GM18861 (cell line): ENCODE measurements at regions not wholly inside any gene's neighbourhood (a gene's known extent, or its start where the extent isn't known, plus 50 kb on each side); places are given as distances from the start of the nearest gene placed in this dataset.
"Not testable (repeated sequence)": the region's sequence is repeated elsewhere in the genome, so short reads cannot be mapped to it uniquely, and the experiment has no call there.

Source experiments
- ATAC-seq: cut with Tn5 transposase; IDR thresholded peaks from one replicate; pipeline ENCODE4 v1.9.1; 2021; ENCODE audit not compliant: unreplicated experiment

DNA sequence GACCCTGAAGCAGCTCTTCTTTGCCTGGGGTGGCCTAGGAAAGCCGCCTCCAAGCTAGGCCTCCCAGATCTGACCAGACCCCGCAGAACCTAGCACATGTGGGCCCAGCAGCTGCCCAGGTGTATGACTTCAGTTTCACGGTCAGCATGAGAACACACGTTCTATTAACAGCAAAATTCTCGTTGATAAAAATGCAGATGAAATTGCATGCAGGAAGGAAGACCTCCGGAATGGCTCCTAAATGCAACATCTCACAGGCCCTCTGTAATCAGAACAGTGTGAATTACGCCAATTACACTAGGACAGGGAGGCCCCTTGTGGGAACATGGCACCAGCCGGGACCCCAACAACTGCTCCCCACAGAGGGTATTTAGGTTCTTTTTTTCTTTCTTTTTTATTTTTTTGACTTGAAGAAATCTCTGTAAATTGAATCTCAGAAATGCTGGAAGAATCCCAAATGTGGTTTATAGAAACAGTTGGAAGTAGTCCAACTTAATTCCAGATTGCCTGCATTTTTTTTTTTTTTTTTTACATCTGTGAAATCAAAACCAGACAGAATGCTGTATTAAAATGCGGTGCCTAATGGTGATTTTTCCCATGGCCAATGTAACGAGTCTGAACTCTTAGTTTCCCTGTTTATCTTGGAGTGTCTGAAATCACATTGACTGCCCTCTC is 185.1 kb downstream of the NPIPB11 start:
- not testable (repeated sequence) for ATAC-seq

DNA sequence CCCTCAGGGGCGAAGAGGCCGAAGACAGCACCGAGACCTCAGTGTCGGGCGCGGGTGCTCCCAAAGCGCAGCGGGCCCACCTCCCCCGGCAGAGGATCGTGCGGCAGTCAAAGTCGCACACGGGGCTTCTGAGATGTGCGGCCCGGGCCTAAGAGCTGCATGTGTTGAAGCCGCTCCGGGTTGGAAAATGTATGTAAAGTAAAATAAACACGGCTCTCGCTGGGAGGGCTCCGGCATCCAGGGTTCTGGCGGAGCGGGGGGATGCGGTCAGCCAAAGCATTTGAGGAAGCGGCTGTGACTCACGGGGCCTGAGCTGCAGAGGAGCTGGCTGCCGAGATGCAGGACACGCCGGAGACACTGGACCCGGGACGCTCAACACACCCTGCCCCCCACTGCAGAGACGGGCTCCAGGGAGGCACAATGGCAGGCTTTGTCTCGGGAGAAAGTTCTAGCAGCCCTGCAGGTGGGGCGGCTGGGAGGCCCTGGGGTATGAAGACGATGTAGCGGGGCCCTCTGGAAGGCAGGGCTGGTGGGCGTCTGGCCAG is 185.8 kb downstream of the NPIPB11 start:
- ATAC-seq = not testable (repeated sequence)

DNA sequence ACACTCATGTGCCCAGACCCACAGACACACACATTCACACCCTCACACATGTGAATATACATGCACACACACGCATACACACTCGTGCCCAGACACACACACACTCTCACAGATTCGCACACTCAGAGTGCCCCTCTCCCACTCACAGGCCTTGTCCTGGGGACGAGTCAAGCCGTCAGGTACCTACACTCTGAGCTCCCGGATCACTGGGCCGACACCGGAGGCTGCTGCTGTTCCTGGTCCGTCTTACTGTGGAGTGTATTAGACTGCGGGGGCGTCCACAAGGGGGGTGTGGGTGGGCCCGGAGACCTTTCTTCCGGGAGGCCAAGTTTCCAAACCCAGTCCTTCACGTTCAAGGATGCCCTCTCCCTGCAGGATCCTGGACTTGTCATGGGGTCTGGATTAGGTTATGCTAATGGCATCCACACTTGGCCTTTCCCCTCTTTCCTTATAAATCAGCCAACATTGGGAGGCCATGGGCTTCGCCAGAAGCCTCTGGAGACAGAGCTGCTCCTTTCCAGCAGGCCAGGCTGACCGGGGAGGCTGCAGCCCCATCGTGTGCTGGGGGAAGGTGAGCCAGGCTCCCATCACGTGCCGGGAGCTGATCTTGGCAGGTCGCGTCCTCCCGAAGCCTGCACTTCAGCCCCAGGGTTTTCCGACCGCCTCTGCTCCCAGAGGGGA is 186.4 kb downstream of the NPIPB11 start:
- ATAC-seq = not testable (repeated sequence)

DNA sequence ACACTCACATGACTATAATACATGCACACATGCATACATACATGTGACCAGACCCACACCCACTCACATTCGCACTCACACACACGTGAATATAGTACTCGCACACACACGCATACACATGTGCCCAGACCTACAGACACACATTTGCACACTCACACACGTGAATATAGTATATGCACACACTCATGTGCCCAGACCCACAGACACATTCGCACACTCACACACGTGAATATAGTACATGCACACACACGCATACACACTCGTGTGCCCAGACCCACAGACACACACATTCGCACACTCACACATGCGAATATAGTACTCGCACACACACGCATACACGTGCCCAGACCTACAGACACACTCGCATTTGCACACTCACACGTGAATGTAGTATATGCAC is 186.9 kb downstream of the NPIPB11 start:
- ATAC-seq = not testable (repeated sequence)

DNA sequence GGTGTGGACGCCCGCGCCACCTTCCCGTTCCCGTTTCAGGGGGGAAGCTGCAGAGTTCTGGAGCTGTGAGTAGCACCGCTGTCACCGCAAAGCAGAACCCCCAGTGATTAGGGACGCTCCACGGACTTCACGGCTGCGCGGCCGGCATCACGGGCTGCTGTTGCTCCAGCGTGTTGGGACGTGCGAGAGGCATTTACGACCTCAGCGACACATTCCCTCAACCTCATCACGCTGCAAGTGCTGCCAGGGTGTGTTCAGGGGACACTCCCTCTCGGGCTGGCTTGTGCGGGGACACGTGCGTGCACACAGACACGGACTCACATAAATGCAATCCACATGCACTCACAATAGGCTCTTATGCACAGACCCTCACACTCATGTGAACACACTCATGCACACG is 187.9 kb downstream of the NPIPB11 start:
- not testable (repeated sequence) for ATAC-seq

DNA sequence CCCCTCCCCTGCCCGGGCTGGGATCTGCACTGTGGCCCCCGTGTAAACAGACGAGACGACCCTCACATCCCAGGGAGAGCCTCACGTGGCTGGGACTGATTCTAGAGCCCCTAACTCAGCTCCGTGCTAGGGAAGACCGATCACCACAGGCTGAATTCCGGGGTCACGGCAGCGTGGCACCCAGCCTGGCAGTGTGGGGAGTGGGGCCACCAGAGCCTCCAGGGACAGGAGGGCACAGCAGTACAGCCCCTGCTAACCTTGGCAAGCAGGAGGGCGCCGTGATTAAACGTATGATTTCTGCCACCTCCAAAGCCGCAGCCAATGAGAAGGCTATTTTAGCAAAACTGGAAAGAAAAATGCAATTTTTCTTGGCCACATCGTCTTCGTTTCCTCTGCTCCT is 188.3 kb downstream of the NPIPB11 start:
- not testable (repeated sequence) for ATAC-seq

DNA sequence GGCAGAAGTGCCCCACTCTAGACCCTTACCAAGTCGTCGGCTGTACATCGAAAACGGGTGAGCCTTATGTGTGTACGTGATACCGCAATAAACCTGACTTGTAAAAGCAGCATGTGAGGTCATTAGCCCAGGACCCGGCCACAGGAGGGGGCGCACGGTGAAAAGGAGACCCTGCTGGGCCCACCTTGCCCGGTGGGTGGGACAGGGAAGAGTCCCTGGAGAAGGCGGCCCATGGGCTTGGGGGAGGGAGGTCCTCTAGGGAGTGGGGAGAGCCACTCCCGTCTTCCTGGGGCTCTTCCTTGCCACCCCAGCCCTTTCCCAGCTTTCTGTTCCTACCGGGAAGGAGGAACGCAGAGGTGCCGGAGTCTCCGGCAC is 188.8 kb downstream of the NPIPB11 start:
- not testable (repeated sequence) for ATAC-seq

DNA sequence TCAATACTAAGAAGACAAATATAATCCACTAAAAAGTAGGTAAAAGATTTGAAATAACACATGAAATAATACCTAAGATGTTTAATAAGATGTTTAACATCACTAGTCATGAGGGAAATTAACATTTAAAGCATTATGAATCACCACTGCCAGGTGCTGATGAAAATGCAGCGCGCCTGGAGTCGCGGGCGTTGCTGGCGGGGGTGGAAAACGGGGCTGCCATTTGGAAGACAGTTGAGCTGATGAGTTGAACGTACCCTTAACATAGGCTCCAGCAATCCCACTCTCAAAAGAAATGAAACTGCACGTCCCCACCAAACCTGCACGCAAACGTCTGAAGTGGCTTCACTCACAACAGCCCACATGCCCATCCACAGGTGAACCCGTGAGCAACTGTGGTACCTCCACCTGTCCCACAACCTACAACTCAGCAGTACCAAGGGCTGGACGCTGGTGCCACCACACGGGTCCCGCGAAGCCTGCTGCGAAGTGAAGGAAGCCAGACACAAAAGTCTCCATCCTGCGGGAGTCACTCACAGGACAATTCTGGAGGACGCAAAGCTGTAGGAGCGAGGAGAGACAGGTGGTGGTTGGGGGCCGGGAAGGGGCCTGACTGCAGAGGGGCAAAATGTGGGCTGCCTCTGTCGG is 189.3 kb downstream of the NPIPB11 start:
- not testable (repeated sequence) for ATAC-seq

DNA sequence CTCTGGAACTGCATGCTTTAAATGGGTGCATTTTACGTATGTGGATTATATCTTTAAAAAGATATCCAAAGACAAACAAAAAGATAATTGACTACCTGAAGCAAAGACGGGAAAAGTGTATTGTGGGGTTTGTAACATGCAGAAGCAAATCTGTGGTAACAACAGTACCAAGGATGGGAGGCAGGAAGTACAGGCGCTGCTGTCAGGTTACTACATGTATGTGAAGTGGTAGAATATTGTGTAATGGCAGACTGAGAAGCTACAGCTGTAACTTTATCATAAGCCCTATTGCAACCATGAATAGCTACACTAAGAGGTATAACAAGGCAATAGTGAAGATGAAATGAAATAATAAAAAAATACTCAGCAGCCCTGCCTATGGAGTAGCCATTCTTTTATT is 192.7 kb downstream of the NPIPB11 start:
- not testable (repeated sequence) for ATAC-seq

DNA sequence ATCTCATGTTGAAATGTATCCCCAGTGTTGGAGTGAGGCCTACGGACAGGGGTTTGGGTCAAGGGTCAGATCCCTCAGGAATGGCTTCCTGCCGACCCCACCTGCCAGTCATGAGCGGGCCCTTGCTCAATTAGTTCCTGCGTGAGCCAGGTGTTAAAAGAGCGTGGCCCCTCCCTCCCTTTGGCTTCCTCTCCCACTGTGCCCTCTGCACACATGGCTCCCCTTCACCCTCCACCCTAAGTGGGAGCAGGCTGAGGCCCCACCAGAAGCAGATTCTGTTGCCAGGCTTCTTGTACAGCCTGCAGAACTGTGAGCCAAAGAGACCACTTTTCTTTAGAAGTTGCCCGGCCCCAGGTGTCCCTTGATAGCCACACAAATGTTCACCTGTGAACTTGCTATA is 193.3 kb downstream of the NPIPB11 start:
- not testable (repeated sequence) for ATAC-seq

DNA sequence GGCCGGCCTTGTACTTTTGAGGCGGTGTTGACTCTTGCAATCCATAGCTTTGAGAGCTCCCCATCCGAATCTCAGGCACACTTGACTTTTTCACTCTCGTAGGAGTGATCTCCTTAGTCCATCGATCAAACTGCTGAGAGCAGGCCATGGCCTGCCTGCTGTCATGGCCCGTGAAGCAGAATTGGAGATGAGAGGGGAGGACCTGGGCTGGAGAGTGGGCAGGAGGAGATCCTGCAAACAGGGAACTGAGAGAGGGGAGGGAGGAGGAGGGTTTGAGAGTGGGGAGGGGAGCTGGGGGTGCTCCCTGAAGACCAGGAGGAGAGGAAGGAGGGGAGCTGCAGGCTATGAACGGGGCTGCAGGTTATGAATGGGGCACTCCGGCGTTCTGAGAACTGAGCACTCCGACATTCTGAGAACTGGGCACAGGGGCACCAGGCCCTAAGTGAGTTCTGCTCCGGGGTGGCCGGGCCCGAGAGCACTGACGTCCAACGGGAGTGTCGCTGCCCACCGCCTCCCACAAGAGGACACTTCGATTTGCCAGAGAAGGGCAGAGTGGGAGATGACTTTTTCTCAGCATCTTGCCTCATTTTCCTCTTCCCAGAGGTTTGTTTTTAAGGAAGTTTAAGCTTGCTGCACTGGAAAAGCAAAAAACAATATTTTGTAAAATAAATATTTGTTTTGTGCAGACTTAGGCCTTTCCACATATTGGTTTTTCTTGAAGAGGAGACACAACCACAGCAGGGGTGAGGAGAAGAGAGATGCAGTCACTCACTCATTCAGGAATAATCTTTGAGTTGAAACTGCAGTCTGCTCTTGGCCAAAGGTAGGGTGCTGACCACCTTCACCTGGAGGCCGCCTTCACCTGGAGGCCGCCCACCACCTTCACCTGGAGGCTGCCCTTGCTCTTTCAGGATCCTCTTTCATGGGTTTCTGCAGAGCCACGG is 194.2 kb downstream of the NPIPB11 start:
- ATAC-seq = not testable (repeated sequence)

DNA sequence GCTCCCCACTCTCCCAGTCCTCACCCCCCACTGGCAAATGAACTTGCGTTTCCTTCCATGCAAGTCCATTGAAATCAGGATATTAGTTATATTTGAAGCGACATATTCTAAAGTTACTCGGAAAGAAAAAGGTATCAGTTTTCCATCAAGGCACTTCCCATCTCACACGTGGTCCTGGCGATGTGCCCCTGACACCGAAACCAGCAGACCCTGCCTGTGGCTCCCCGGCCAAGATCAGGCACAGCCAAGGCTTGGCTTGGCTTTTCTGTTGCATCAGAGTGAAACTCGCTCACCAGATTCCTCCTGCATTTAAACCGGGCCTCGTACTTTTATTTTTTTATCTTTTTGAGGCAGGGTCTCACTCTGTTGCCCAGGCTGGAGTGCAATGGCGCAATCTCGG is 195.1 kb downstream of the NPIPB11 start:
- not testable (repeated sequence) for ATAC-seq

DNA sequence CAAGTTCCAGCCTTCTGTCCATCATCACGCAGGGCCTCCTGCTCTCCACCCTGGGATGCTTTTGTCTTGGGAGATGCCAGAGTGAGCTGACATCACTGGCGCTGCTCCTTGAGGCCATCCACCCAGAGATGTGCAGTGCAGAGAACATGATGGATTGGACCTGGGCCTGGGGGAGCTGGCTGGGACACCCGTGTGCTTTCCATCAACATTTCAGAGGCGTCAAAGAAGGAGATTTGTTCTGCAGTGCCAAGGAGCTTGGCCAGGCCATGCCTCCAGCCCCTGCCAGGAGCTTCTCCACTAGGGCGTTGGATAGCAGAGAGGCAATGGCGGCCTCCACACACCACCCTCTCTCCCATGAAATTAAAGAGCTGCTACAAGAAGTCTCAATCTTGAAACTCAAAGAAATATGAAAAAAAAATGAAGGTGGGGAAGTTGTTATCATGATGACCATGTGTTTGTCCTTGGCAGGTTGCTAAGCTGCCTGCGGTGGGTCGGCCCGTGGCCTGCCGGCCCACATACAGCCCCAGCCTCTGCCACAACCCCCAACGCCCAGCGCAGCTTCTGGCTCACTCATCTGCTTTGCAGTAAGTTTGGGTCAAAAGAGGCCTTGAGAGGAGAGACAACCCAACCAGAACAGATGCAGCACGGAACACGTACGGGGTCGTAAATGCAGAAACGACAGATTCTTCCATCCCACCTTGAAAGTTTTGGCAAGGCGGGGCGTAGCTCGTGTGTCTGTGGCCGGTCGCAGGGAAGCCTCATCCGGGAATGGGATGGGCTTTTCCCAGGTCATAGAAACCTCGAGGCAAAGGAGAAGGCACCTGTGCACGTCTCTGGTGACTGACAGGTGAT is 196.0 kb downstream of the NPIPB11 start:
- not testable (repeated sequence) for ATAC-seq

DNA sequence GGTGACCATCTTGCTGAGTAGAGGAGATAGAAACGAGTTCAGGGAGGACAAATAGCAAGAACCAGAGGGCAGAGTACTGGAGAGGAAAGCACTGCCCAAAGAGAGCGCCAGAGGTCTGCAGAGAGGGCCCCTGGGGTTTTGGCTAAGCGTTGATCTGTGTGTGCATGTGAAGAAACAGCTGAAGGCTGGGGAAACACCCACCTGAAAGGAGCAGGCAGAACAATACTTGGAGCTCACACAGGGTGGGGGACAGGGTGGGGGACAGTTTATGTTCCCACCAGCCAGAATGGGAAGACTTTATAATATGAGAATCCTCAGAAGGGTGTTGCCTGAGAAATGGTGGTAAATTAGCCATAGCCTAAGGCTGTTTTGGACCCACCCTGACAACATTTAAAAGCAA is 200.4 kb downstream of the NPIPB11 start:
- ATAC-seq = not testable (repeated sequence)

DNA sequence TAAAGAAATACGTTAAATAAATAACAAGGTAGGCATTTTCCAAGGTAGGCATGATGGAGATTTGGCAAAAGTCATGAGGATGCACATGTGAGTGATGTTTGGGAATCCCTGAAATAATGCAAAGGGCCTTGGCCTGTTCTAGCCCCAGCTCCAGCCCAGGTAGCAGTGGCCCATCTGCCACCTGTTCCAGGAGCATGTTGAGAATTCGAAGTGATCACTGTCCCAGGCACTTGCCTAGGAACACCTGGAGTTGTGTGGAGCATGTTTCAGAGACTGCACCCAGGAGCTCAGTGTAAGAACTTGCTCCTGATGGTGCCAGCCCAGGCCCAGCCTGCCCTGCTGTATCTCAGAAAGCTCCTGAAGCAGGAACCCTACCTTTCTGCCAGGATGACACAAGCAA is 201.4 kb downstream of the NPIPB11 start:
- not testable (repeated sequence) for ATAC-seq

DNA sequence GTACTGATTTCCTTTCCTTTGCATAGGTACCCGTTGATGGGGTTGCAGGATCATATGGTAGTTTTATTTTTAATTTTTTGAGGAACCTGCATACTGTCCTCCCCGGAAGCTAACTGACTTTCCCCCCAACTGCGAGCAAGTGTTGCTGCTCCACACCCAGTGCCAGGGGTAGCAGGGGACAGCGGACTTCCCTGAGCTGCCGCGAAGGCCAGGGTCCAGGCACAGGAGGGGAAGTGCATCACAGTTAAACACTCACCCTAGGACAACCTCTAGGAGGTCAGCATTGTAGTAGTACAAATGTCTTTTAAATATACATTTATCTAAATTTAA is 201.7 kb downstream of the NPIPB11 start:
- no peak for ATAC-seq

DNA sequence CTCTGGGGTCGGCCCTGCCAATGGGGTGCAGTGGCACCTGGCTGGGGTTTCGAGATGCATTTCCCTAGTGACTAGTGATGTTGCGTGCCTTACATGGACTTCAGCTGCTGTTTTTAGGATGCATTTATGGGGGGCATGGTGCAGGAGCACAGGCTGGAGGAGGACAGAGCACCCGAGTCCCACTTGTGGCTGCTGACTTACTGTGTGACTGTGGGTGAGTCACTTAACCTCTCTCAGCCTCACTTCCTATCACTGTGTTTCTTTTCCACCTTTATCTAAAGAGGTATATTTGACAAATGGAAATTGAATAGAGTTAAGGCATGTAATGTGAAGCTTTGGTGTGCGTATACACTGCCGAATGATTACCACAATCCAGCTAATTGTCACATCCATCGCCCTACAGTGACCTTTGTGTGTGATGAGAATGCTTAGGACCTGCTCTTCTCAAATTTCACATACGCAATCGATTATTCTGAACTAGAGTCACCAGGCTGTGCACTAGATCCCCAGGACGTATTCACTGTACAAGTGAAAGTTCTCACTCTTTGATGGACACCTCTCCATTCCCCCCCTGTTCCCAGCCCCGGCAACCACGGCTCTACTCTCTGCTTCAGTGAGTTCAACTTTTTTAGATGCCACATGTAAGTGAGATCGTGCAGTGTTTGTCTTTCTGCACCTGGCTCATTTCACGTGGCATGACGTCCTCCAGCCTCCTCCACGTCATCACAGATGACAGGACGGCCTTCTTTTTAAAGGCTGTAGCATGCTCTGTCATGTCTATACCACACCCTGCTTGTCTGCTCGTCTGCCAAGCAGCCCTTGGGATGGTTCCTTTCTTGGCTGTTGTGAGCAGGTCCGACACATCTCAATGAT is 202.3 kb downstream of the NPIPB11 start:
- not testable (repeated sequence) for ATAC-seq

DNA sequence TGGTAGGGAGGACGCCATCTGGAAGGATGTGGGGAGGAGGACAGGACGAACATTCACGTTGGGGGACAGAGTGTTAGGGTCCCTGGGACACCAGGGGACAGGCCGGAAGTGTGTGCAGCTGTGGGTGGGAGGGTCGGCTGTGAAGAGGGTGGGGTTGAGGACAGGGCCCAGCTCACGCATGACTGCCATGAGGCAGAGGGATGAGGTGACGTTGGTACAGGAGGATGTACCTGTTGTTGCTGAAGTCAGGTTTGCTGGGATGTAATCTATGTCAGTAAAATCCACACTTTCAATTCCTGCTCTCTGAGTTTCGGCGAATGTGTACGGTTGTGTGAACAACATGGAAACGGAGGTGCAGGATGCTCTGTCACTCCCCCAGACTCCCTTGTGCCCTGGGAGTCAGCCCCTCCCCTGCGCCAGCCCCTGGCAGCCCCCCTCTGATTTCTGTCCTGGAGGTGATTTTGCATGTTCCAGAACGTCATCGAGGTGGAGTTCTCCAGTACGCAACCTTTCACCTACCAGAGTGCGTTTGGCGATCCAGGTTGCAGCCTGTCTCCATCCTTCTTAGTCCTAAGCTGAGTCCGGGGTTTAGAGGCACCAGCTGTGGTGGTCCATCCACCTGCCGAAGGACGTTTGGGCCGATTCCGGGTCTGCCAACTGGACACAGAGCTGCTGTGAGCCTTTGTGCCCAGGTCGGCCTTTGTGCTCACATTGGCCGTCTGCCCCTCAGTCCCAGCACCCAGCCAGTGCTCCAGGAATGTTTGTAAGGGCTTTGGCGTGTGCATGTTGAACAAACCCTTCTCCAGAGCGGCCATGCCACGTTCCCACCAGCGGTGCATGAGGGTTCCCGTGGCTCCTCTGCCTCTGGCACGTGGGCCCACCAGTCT is 203.2 kb downstream of the NPIPB11 start:
- ATAC-seq = not testable (repeated sequence)
